NCI-H2196 (cell line): ENCODE measurements at regions not wholly inside any gene's neighbourhood (a gene's known extent, or its start where the extent isn't known, plus 50 kb on each side); places are given as distances from the start of the nearest gene placed in this dataset.
"Not testable (repeated sequence)": the region's sequence is repeated elsewhere in the genome, so short reads cannot be mapped to it uniquely, and the experiment has no call there.

Source experiments
- DNase-seq: peaks from one replicate; lab custom pipeline; 2025; ENCODE audit not compliant: unreplicated experiment; lab: John Stamatoyannopoulos, UW

DNA sequence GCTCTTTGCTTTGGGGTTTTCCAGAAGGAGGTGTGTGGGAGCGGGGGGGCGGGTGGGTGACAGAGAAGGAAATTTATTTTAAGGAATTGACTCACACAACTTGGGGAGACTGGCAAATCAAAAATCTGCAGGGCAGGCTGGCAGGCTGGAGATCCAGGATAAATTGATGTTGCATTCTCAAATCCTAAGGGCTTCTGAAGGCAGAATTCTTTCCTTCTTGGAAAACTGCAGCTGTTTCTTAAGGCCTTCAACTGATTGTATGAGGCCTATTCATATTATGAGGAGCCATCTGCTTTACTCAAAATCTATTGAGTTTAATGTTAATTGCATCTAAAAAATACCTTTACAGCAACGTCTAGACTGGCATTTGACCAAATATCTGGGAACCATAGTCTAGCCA is 1528.8 kb upstream of the LRRTM3 start:
- no peak for DNase-seq

DNA sequence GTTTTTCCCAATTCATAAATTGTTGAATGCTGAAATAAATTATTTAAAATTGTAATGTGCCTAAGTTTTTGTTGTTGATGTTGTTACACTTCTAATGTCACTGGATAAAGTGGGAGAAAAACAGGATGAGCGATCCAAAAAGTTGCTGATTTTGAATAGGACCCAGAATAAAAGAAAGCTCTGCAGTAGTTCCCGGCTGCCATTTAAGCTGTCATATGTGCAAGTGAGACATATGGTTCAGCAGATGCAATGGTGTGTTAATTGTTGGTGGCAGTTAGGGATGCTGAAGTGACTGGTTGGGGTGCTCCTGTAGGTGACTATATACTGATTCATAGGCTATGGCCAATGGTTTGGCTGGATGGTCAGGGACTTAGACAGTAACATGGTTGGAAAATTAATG is 1517.4 kb upstream of the LRRTM3 start:
- DNase-seq, result no peak

DNA sequence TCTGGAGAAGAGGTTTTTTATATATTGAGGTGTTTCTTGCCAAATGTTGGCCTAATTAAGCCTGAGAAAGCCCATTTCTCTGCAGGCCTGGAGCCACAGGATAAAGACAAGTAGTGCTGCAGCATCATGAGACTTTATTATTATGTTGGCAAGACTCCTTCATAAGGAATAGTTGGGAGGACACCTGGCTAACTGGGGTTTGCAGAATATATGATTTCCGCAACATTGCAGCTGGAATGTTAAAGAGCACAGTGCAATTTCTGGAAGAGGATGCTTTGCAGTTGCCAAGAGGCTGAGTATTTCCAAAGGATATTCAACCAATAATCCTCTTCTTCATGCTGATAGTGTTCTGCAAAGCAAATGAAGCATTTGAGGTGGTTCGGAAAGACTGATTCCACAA is 1512.8 kb upstream of the LRRTM3 start:
- no peak for DNase-seq

DNA sequence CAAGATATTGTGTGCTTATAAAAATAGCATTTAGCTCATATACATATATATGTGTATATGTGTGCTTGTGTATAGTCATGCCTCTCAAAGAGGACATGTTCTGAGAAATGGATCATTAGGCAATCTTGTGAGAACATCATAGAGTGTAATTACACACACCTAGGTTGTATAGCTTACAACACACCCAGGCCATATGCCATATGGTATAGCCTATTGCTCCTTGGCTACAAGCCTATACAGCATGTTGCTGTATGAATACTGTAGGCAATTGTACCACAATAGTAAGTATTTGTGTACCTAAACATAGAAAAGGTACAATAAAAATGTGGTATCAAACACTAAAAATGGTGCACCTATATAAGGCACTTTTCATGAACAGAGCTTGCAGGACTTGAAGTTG is 1510.5 kb upstream of the LRRTM3 start:
- no peak for DNase-seq

DNA sequence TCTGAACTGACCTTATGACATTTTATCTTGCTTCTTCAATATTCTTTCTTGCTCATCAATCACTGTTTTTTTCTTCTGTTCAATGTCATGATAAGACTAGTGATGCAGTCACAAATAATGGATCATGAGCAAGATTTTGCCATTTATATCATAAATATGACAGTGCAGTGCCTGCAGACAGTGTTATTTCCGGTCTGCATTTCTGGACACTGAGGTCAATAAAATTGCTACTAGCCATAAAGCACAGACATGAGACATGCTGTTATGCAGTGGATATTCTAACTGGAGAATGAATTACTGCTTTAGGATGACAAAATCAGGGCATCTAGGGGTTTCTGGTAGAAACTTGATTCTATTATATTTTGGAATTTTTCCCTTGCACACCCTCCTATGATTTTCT is 1509.7 kb upstream of the LRRTM3 start:
- DNase-seq, result no peak

DNA sequence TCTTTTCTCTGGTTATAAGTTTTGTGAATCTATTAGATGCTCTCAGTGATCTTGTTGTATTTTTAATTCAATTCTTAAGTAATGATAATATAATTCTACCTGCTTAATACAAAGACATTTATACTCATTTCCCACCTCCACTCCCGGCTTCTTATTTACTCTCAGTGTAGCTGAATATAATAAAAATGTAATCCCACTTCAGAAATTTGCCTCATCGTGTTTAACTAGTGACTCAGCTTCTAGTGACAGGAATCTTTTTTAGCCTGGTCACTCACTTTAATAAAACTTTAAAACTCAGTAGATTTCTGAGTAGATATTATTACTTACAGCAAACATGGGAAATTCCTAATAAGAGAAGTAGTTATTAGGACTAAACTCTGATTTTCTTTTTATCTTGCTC is 1506.2 kb upstream of the LRRTM3 start:
- DNase-seq, result no peak

DNA sequence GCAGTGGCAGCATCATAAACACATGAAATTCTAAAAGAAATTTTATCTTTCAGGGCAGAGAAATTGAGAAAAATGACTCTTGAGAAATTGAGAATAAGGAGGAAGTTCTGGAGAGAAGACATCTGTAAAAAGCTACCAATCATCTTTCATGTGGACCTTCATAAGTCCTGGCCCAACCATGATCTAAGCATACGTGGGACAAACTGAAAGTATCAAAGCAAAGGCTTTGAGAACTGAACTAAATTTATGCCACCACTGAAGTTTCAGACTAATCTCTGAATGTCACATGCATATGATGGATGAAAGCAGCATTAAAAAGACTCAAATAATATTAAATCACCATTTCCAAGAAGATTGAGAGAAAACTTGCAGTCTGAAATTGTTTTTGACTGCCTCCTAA is 1502.8 kb upstream of the LRRTM3 start:
- DNase-seq, result no peak

DNA sequence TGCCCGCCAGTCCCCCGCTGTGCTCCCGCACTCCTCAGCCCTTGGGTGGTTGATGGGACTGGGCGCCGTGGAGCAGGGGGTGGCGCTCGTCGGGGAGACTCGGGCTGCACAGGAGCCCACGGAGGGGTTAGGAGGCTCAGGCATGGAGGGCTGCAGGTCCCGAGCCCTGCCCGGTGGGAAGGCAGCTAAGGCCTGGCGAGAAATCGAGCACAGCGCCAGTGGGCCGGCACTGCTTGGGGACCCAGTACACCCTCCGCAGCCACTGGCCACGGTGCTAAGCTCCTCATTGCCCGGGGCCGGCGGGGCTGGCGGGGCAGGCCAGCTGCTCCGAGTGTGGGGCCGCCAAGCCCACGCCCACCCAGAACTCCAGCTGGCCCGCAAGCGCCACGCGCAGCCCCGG is 1496.5 kb upstream of the LRRTM3 start:
- not testable (repeated sequence) for DNase-seq

DNA sequence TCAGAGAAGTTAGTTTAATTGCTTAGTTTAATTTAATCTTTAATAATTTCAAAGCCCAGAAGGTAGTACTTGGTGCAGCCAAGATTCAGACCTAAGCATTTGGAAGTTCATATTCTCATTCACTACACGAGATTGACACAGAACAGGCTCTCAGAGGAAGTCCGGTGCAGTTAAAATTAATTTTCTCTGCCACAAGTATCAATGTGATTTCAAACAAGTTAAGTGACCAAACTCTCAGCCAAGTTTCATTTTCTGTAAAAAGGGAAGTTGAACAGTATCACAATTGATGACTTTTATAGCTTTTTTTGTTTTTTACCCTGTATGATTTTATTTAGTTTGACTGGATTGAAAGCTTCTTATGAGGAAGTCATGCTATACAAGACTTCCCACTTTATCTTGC is 1494.9 kb upstream of the LRRTM3 start:
- DNase-seq, result no peak

DNA sequence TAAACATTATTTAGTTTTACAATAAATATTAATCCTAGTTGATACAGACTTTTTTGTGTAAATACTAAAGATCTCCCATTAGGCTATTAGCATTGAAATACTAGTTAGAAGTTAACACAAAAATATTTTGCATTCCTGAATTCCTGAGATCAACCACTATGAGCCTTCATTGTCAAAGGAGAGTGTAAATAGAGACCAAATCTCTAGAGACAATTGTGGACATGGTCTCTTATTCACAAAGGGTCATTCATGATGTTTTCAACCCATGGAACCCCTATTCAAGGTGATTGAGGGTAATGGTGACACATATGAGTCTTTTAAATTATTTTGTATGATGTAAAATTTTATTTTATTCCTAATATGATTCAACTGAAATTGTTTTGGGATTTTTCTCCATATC is 1454.8 kb upstream of the LRRTM3 start:
- DNase-seq, result no peak

DNA sequence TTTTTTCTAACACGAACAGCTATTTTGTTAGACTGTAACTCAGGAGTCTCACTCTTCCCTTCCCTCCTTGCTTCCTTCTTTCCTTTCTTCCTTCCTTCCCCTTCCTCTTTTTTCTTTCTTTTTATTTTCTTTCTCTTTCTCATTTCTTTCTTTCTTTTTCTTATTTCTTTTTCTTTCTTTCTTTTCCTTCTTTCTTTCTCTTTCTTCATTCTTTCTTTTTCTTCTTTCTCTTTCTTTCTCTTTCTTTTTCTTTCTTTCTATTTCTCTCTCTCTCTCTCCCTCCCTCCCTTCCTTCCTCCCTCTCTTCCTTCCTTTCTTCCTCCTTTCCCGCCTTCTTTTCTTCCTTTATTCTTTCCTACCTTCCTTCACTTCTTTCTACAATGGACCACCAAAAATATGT is 1443.0 kb upstream of the LRRTM3 start:
- DNase-seq, result no peak

DNA sequence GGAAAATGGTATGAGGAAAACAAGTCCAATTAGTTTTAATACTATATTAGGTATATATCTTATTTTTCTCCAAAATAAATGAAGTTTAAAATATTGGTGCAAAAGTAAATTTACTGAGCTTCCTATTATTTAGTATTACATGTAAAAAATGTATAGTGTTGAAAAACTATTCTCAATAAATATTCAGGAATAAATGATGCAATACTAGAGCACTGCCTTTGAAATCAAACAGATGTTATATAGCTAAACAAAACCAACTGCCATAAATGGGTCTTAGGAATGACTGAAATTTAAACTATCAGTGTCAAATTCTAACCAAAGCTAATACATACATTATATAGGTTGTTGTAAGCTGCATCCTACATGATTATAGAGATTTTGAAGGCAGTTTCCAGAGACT is 1434.0 kb upstream of the LRRTM3 start:
- no peak for DNase-seq

DNA sequence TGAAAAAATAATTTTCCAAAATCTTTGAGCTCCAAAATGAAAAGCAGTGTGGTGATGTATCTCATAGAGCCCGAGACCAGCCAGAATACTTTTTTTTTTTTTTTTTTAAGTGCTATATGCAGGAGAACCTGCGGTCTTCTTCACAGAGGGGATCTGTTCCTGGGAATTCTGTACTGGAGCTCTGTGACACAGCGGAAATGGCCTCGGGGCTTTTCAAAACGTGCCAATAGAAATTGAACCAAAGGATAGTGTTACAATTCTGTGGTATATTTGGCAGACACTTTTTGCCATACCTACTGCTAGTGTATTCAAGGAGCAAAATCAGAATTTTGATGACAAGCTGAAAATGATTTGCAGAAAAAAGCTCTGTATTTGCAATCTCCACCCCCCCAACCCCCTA is 1429.3 kb upstream of the LRRTM3 start:
- DNase-seq, result no peak

DNA sequence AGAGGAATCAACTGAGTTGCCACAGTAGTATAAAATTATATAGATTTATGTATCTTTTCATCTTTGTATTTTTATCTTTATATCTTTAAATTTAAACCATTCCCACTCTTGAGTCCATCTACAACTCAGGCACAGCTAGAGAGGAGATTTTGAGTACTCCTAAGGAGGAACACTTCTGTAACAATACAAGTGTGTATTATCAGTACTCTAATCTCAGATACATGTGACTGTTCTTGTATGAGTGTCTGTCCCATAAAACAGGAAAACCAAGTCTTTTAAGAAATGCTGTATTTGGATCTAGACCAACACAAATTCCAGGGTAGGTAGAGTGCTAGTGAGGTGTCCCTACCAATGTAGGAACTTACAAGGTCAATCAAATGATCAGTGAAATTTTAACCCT is 1428.0 kb upstream of the LRRTM3 start:
- no peak for DNase-seq

DNA sequence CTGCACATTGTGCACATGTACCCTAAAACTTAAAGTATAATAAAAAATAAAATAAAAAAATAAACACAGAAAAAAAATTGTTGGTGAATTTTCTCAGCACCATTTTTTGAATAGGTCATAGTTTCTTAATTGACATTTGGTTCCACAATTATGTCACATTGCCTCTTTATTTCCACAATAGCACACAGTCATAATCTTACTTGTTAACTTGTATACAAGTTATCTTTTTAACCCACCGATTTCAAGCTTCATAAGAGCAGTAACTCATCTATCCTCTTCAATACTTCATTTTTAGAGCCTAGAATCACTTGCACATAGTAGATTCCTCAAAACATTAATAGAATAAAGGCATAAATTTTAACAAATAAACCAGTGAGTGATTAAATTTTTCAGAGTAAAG is 1425.1 kb upstream of the LRRTM3 start:
- DNase-seq, result no peak

DNA sequence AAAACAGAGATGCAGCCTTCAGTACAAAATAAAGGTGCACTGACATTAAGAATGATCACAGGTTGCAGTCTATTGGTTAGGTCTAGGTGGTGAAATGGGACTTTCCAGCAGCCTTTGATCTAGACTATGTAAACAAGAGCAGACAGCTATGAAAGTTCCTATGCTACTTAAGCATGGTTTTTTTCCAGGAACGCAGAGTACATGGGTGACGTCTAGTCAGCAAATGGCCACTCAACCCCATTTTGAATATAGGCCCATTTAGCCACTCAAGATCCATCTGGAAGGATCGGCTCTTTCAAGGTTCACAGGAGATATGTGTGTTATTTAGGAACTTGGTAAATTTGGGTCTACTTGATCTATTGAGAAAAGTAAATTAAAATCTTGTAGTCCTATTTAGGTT is 1424.6 kb upstream of the LRRTM3 start:
- no peak for DNase-seq

DNA sequence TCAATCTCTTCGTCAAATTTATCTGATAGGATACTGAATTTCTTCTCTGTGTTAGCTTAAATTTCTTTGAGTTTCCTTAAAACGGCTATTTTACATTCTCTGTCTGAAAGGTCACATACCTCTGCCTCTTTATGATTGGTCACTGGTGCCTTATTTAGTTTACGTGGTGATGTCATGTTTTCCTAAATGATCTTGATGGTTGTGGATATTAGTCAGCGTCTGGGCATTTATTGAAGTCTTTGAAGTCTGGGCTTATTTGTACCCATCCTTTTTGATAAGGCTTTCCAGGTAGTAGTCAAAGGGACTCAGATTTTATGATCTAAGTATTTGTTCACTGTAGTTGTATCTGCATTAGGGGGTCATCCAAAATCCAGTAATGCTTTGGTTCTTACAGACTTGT is 1407.5 kb upstream of the LRRTM3 start:
- no peak for DNase-seq

DNA sequence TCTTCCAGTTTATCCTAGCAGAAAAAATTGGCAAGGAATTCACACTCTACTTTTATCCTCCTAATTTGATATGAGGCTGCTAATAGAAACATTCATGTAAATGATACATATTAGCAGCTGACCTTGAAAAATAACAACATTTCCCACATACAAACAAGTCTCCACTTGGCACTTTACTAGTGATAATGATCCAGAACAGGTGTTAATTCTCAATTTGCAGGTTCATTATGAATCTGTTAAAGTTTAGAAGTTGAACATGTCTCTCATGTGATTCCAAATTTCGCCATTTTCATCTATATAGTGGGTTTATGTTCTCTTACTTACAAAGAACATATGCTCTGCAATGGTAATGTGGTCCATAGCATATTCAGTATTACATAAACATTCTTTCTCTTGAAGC is 1396.8 kb upstream of the LRRTM3 start:
- DNase-seq, result no peak

DNA sequence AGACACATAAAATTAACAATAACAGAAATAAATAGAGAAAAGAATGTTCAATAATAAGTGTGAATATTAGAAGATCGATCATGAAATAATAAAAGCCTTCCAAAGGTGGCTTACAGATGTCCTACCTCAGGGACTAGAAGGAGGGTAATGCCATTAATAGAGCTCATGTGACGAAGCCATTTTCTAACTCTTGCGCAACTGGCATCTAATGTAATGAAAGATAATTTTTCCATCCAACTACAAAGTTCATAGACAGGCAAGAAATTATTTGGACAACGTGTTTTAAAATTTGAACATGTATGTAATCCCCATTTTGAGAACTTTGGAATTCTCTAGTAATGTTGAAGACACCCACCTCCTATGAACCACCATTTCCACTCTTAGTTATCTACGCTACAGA is 1394.3 kb upstream of the LRRTM3 start:
- DNase-seq, result no peak

DNA sequence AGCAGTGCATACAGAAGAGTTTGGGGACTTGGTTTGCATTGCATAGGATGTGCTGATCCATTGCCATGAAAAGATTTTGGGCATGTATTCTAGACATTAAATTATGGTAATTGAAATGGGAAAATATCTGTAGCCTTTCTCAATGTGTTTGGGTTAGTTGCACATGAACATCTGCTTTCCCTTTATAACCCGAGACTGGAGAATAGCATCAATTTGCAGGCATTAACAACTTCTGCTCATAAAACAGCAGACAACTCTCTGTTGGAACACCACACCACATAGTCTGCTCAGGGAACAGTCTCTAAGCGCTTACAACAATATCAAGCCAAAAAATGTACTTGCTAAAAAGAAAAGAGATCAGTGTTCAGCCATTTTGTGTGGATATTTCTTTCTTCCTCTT is 1391.1 kb upstream of the LRRTM3 start:
- DNase-seq, result no peak

DNA sequence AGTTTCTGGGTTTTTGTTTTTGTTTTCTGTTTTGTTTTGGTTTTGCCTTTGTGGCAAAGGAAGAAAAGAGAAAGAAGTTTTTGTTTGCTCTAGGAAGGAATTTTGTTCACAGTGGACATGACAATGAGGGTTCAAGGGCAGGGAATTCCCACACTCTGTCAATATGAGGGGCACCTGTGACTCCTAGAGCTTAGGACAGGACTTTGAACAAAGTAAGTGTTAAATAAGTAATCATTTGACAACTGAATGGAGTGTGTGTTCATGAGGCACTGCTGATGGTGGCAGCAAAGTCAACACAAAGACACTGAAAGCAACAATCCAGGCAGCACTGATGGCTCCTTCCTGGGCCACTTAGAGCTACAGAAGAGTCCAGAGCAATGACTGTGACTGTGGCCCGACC is 1381.1 kb upstream of the LRRTM3 start:
- no peak for DNase-seq

DNA sequence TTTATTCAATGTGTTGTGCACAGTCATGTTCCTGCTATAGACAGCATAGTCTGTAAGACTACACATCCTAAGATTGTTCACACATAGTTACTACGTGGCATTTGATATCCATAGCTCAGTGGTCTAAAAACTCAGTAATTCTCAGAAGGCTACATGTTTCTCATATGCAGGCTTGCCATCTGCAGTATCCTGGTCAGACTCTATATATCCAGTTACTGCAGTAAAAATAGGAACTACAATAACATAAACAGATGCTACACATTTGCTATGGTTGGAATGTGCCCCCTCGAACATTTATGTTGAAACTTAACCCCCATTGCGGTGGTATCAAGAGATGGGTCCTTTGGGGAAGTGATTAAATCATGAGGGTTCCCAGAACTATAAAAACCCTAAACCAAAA is 1377.8 kb upstream of the LRRTM3 start:
- no peak for DNase-seq

DNA sequence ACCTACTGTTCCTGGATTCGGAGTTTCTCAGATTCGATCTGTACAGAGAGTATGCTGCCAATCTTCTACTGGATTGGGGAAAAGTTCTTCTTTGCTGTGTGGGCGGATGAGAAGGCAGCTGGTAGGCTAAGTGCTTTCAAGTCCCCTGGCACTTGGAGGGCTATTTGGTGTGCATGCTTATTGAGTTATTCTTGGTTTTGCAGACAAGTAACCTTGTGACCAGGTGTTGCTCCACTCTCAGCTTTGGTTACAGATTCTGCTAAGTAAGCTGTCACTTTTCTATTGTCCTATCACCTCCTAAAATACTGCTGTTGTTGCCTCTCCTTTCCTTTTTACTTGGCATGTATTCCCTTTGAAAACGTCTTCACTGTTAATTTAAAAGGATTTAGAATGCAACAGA is 1375.1 kb upstream of the LRRTM3 start:
- no peak for DNase-seq

DNA sequence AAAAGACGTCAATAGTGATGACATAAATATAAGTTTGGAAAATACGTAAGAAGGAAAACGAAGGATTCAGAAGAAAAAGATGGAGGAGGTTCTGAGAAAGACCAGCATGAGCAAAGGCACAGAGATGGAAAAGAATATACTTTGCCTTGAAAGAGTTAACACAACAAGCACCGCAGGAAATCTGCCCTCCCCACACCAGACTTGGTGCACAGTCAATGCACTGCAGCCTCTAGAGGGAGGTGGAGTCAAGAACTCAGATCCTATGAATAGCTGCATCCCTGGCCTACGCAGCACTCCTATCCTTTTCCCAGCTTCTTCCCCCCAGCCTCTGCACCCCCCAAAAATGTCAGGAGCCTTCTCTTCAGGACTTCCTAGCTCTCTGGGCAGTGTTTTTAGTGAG is 1370.6 kb upstream of the LRRTM3 start:
- no peak for DNase-seq
